Smooth muscle cell (in vitro differentiated cells): ENCODE measurements at regions not wholly inside any gene's neighbourhood (a gene's known extent, or its start where the extent isn't known, plus 50 kb on each side); places are given as distances from the start of the nearest gene placed in this dataset.

Source experiments
- DNase-seq: peaks from one replicate; lab custom pipeline; 2025; ENCODE audit not compliant: unreplicated experiment; lab: John Stamatoyannopoulos, UW
- H2AFZ ChIP-seq: fragments of 200-600 bp; sonication (generic); 2 replicates; pipeline ENCODE4 v1.6.0; 2016; ENCODE audit warnings: antibody characterized with exemption, low read depth, mild to moderate bottlenecking
- H3F3A ChIP-seq: fragments of 200-600 bp; sonication (generic); 2 replicates; pipeline ENCODE4 v1.6.0; 2017; ENCODE audit warnings: antibody characterized with exemption, low read depth
- H3K27ac ChIP-seq: fragments of 200-600 bp; sonication (generic); 2 replicates; pipeline ENCODE4 v1.5.1; 2016; ENCODE audit warnings: low read depth, mild to moderate bottlenecking
- H3K27me3 ChIP-seq: fragments of 200-600 bp; sonication (generic); 2 replicates; pipeline ENCODE4 v1.6.1; 2016; ENCODE audit warnings: low read depth, mild to moderate bottlenecking
- H3K36me3 ChIP-seq: fragments of 200-600 bp; sonication (generic); 2 replicates; pipeline ENCODE4 v1.5.1; 2016; ENCODE audit warnings: low read depth
- H3K4me1 ChIP-seq: fragments of 200-600 bp; sonication (generic); 2 replicates; pipeline ENCODE4 v1.5.1; 2016; ENCODE audit warnings: low read depth
- H3K4me2 ChIP-seq: fragments of 200-600 bp; sonication (generic); 2 replicates; pipeline ENCODE4 v1.6.0; 2016; ENCODE audit warnings: mild to moderate bottlenecking
- H3K4me3 ChIP-seq: fragments of 200-600 bp; sonication (generic); 2 replicates; pipeline ENCODE4 v1.5.1; 2016; ENCODE audit warnings: mild to moderate bottlenecking
- H3K79me2 ChIP-seq: fragments of 200-600 bp; sonication (generic); 2 replicates; pipeline ENCODE4 v1.6.0; 2016; ENCODE audit warnings: low read depth, mild to moderate bottlenecking
- H3K9ac ChIP-seq: fragments of 200-600 bp; sonication (generic); 2 replicates; pipeline ENCODE4 v1.6.0; 2016; ENCODE audit warnings: low read depth
- H3K9me3 ChIP-seq: fragments of 200-600 bp; sonication (generic); replicated peaks from 2 replicates; pipeline ENCODE4 v1.5.1; 2016; ENCODE audit warnings: low read depth
- H4K20me1 ChIP-seq: fragments of 200-600 bp; sonication (generic); 2 replicates; pipeline ENCODE4 v1.6.0; 2016; ENCODE audit warnings: low read depth
- WGBS: methylation state at CpG from one replicate; pipeline ENCODE4 v1.1.7; 2016; ENCODE audit warnings: low lambda C conversion rate; 5-methylcytosine and 5-hydroxymethylcytosine counted together
- TF ChIP-seq, protein P1 (sequence below): fragments of 200-600 bp; sonication (generic); IDR thresholded peaks from 2 replicates; pipeline ENCODE4 v1.5.1; 2017; ENCODE audit warnings: borderline replicate concordance, mild to moderate bottlenecking, antibody characterized with exemption; ENCODE audit not compliant: insufficient read depth, poor library complexity, severe bottlenecking

DNA sequence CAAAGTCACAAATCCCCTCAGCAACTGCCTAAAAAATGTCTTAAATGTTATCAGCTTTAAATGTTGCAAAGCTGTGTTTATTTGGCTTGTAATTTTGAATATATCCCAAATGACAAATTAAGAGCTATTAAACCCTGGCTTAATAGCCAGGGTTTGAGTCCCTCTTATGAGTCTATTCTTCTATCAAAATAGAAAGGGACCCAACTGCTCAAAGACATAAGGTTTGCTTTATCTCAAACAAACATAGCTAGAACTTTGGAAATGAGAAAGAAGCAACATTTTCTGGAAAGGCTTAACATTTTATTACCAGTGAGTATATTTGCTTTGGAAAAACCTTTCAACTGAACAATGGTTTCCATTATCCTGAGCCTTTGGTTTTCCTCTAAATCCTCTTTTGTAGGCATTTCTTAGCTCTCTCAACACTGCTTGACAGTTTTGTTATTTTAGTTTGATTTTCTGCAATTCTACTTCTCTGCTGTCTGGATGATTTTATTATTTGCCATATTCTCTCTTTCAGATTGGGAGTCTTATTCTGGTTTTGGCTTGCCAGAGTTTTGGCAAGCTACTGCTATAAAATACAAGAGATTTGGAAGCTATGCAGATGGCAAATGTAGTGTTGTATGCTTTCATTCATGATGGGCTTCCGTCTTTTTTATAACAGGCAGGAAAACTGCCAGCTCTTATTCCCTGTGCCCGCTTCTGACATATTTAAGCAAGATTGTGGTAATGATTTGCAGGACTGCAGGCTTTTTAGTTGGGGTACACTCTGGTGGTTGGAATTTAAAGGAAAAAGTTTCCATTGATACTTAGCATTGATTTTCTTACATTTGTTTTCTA is 734.9 kb downstream of the DTWD2 start:
- H4K20me1 ChIP-seq = no peaks in the 10 kb centered on the region
- peaks cover 9% of the 10 kb centered on the region for H3K9me3 ChIP-seq
- no peaks in the 10 kb centered on the region for H3F3A ChIP-seq
- no peaks in the 10 kb centered on the region for H3K79me2 ChIP-seq
- H3K4me3 ChIP-seq = no peak overlapping the region
- H3K27ac ChIP-seq = no peak overlapping the region
- TF ChIP-seq, protein P1, sequence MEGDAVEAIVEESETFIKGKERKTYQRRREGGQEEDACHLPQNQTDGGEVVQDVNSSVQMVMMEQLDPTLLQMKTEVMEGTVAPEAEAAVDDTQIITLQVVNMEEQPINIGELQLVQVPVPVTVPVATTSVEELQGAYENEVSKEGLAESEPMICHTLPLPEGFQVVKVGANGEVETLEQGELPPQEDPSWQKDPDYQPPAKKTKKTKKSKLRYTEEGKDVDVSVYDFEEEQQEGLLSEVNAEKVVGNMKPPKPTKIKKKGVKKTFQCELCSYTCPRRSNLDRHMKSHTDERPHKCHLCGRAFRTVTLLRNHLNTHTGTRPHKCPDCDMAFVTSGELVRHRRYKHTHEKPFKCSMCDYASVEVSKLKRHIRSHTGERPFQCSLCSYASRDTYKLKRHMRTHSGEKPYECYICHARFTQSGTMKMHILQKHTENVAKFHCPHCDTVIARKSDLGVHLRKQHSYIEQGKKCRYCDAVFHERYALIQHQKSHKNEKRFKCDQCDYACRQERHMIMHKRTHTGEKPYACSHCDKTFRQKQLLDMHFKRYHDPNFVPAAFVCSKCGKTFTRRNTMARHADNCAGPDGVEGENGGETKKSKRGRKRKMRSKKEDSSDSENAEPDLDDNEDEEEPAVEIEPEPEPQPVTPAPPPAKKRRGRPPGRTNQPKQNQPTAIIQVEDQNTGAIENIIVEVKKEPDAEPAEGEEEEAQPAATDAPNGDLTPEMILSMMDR = no peak
- 67% methylated on average over 2 of the region's 2 CpGs for WGBS
- no peaks in the 10 kb centered on the region for H3K36me3 ChIP-seq
- H3K4me2 ChIP-seq = no peak overlapping the region
- no peak overlapping the region for H3K9ac ChIP-seq
- H2AFZ ChIP-seq = no peak overlapping the region
- DNase-seq = no peak
- no peaks in the 10 kb centered on the region for H3K4me1 ChIP-seq
- H3K27me3 ChIP-seq = no peaks in the 10 kb centered on the region

DNA sequence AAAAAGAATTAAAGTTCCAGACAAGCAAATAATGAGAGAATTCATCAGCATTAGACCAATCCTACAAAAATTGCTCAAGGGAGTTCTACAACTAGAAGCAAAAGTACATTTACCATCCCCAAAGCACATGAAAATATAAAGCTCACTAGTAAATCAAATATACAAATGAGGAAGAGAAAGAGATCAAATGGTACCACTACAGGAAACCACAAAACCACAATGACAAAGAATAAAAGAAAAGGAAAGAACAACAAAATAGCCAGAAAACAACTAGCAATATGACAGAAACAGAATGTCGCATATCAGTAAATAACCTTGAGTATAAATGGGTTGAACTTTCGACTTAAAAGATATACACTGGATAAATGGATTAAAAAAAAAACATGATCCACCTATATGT is 739.0 kb downstream of the DTWD2 start:
- Histone ChIP-seq H3K4me1 (no peaks in the 10 kb centered on the region), H3K4me3 (no peak overlapping the region), H3K9me3 (peaks cover 9% of the 10 kb centered on the region), H3K36me3 (no peaks in the 10 kb centered on the region), H3K27ac (no peak overlapping the region), H4K20me1 (no peaks in the 10 kb centered on the region), H3K27me3 (no peaks in the 10 kb centered on the region), H2AFZ (no peak overlapping the region), H3F3A (no peaks in the 10 kb centered on the region), H3K9ac (no peak overlapping the region), H3K4me2 (no peak overlapping the region), H3K79me2 (no peaks in the 10 kb centered on the region)
- TF ChIP-seq, protein P1 = no peak
- DNase-seq = no peak
- WGBS = 91% methylated on average over 2 of the region's 2 CpGs

GRCh38 chr5:118247458-118247857 is 740.9 kb downstream of the DTWD2 start:
- Histone ChIP-seq H3F3A (no peaks in the 10 kb centered on the region), H3K36me3 (no peaks in the 10 kb centered on the region), H3K4me1 (no peaks in the 10 kb centered on the region), H3K9me3 (peaks cover 9% of the 10 kb centered on the region), H3K4me2 (no peak overlapping the region), H3K27ac (no peak overlapping the region), H4K20me1 (no peaks in the 10 kb centered on the region), H2AFZ (no peak overlapping the region), H3K79me2 (no peaks in the 10 kb centered on the region), H3K27me3 (no peaks in the 10 kb centered on the region), H3K9ac (no peak overlapping the region), H3K4me3 (no peak overlapping the region)
- 94% methylated on average over 4 of the region's 4 CpGs for WGBS
- TF ChIP-seq, protein P1 = no peak
- no peak for DNase-seq

DNA sequence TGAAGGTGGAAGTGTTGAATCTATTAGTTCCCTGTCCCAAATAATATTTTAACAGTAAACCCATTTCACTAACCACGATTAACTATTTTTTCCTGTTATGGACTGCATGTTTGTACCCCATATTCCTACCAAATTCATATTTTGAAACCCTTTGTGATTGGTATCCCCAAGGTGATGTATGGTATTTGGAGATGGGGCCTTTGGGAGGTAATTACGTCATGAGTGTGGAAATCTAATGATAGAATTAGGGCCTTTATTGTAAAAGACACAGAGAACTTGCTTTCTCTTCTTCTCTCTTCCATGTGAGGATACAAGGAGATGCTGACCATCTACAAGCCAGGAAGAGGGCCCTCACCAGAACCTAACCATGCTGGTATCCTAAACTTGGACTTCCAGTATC is 744.7 kb downstream of the DTWD2 start:
- Histone ChIP-seq H4K20me1 (no peaks in the 10 kb centered on the region), H3K4me3 (no peak overlapping the region), H3K27me3 (no peaks in the 10 kb centered on the region), H3F3A (no peaks in the 10 kb centered on the region), H3K27ac (no peak overlapping the region), H3K4me2 (no peak overlapping the region), H2AFZ (no peak overlapping the region), H3K9ac (no peak overlapping the region), H3K79me2 (no peaks in the 10 kb centered on the region), H3K4me1 (no peaks in the 10 kb centered on the region), H3K9me3 (no peaks in the 10 kb centered on the region), H3K36me3 (no peaks in the 10 kb centered on the region)
- TF ChIP-seq, protein P1 = no peak
- WGBS = 81% methylated on average over 2 of the region's 2 CpGs
- DNase-seq = no peak
